ENCODE measurements at regions not wholly inside any gene's neighbourhood (a gene's known extent, or its start where the extent isn't known, plus 50 kb on each side); places are given as distances from the start of the nearest gene placed in this dataset.
"Not testable (repeated sequence)": the region's sequence is repeated elsewhere in the genome, so short reads cannot be mapped to it uniquely, and the experiment has no call there.

- TF ChIP-seq, protein P1, sequence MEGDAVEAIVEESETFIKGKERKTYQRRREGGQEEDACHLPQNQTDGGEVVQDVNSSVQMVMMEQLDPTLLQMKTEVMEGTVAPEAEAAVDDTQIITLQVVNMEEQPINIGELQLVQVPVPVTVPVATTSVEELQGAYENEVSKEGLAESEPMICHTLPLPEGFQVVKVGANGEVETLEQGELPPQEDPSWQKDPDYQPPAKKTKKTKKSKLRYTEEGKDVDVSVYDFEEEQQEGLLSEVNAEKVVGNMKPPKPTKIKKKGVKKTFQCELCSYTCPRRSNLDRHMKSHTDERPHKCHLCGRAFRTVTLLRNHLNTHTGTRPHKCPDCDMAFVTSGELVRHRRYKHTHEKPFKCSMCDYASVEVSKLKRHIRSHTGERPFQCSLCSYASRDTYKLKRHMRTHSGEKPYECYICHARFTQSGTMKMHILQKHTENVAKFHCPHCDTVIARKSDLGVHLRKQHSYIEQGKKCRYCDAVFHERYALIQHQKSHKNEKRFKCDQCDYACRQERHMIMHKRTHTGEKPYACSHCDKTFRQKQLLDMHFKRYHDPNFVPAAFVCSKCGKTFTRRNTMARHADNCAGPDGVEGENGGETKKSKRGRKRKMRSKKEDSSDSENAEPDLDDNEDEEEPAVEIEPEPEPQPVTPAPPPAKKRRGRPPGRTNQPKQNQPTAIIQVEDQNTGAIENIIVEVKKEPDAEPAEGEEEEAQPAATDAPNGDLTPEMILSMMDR (IDR thresholded peaks at IDR 0.05; ENCODE audit: borderline replicate concordance, control extremely low read depth, extremely low read depth, insufficient read depth, missing control alignments): no peak
- in situ Hi-C loops (cut with MboI; ENCODE audit: low sequenced_read_pairs, unreplicated experiment): no loop called here
- no peak for DNase-seq (ENCODE audit: low spot score)
Measured at GRCh38 chr3:44028-44676, 152.4 kb upstream of the CHL1 start.

DNA sequence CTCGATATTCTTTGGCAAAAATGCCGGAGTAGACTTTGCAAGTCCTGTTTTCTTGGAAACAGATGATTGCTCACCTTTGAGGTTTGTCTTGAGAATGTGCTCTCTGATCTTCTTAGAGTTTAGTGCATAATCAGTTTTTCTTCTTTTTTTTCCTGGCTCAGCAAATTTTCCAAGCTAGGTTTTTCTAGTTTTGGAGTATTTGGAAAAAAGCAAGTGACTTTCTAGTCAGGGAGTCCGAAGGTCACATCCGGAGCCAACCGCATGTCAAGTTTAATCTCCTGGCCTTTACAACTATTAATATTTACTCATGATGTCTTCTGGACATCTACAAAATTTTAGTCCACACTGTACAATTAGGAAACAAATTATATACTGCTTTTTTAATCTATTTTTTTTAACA is 151.6 kb upstream of the CHL1 start:
- in situ Hi-C loops (cut with MboI; ENCODE audit: low sequenced_read_pairs, unreplicated experiment); DNase-seq (ENCODE audit: low spot score): not testable (repeated sequence)

- in situ Hi-C loops (cut with MboI; ENCODE audit: low sequenced_read_pairs, unreplicated experiment): no loop called here
- no peak for DNase-seq (ENCODE audit: low spot score)
- TF ChIP-seq, protein P1 (IDR thresholded peaks at IDR 0.05; ENCODE audit: borderline replicate concordance, control extremely low read depth, extremely low read depth, insufficient read depth, missing control alignments): no peak
Measured at GRCh38 chr3:46576-46975, 150.0 kb upstream of the CHL1 start.

DNA sequence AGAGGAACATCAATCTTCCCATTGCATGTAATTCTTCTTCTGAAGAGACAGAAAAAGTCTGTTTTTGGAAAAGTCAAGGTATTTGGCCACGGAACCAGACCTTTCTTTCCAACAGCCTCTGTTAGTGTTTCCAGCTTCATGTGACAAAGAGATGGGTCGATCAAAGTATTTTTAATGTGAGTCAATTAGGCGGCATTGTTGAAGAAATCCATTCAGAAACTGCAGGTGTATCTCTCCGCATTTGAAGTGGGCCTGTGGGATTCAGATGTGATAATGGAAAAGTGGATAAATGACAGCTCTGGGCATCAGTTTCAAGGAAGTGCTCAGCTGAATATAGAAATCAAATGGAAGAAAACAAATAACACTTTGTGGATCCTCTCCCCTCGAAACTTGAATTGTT is 143.1 kb upstream of the CHL1 start:
- in situ Hi-C loops (cut with MboI; ENCODE audit: low sequenced_read_pairs, unreplicated experiment); DNase-seq (ENCODE audit: low spot score): not testable (repeated sequence)

- no peak for DNase-seq (ENCODE audit: low spot score)
- TF ChIP-seq, protein P1 (IDR thresholded peaks at IDR 0.05; ENCODE audit: borderline replicate concordance, control extremely low read depth, extremely low read depth, insufficient read depth, missing control alignments): no peak
- in situ Hi-C loops (cut with MboI; ENCODE audit: low sequenced_read_pairs, unreplicated experiment): no loop called here
Measured at GRCh38 chr3:54240-54639, 142.3 kb upstream of the CHL1 start.

DNA sequence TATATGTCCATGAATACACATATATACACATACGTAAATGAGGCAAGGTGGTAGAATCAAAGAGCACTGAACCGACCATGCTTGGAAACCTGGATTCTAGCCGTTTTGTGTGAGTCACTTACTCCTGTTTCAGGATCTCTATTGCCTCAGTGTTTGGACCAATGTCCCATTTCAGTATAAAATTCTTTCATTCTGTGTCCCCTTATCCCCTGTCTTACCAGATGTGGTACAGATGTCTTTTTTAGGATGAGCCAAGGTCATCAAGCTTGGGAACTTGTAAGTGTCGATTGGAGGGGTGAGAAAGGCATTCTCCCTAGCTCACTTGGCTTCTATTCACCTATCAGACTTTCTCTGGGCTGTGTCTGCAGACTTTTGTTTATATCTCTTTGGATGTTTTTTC is 139.9 kb upstream of the CHL1 start:
- DNase-seq (ENCODE audit: low spot score): no peak
- TF ChIP-seq, protein P1 (IDR thresholded peaks at IDR 0.05; ENCODE audit: borderline replicate concordance, control extremely low read depth, extremely low read depth, insufficient read depth, missing control alignments): no peak
- in situ Hi-C loops (cut with MboI; ENCODE audit: low sequenced_read_pairs, unreplicated experiment): no loop called here

GRCh38 chr3:59854-60253 is 136.7 kb upstream of the CHL1 start:
- no peak for DNase-seq (ENCODE audit: low spot score)
- in situ Hi-C loops (cut with MboI; ENCODE audit: low sequenced_read_pairs, unreplicated experiment): no loop called here

More at GRCh38 chr3:59854-60253, 136.7 kb upstream of the CHL1 start:
- TF ChIP-seq, protein P1 (IDR thresholded peaks at IDR 0.05; ENCODE audit: borderline replicate concordance, control extremely low read depth, extremely low read depth, insufficient read depth, missing control alignments): no peak

All from GM13976 (cell line).